AG04449 (cell line): ENCODE measurements at regions not wholly inside any gene's neighbourhood (a gene's known extent, or its start where the extent isn't known, plus 50 kb on each side); places are given as distances from the start of the nearest gene placed in this dataset.

Experiments
- CTCF ChIA-PET: fragments of 350-600 bp; formaldehyde crosslinking; extraction: SDS; loops from one replicate; lab custom pipeline; 2021; ENCODE audit warnings: antibody characterized with exemption; lab: Yijun Ruan, JAX
- POLR2A ChIA-PET: fragments of 400-600, 350-600 bp; formaldehyde crosslinking; extraction: SDS; loops from one replicate; lab custom pipeline; 2020; ENCODE audit warnings: antibody characterized with exemption, inconsistent platforms; lab: Yijun Ruan, JAX
- DNase-seq: peaks from one replicate; pipeline ENCODE4 v3.0.0-alpha.2; 2010; ENCODE audit warnings: low read depth, low spot score
- H3K4me3 ChIP-seq: 2 replicates; pipeline ENCODE4 v1.5.1; 2011; ENCODE audit warnings: low read depth, mild to moderate bottlenecking, control low read depth, low read length
- CTCF ChIP-seq: IDR thresholded peaks from one replicate; pipeline ENCODE4 v1.5.1; 2011; ENCODE audit warnings: mild to moderate bottlenecking, moderate library complexity, low read length, control low read depth, inconsistent platforms; ENCODE audit not compliant: insufficient read depth; ENCODE audit errors: missing control alignments

- no peak for TF ChIP-seq CTCF
Measured at GRCh38 chr17:71558901-71559300, 561.9 kb upstream of the SOX9 start.

GRCh38 chr17:71572343-71572742, 548.5 kb upstream of the SOX9 start:
- DNase-seq: no peak
- POLR2A ChIA-PET: no interaction called here
- no peak overlapping the region for H3K4me3 ChIP-seq
- no peak for TF ChIP-seq CTCF
- CTCF ChIA-PET: no interaction called here

More at GRCh38 chr17:71558901-71559300, 561.9 kb upstream of the SOX9 start:
- DNase-seq: no peak
- ChIA-PET POLR2A (no interaction called here), CTCF (interaction anchor here (1.2 kb wide), 1 partner anchor 17 kb away, joined by 3 read pairs; no protein-coding TSS in a partner anchor)
- no peak overlapping the region for H3K4me3 ChIP-seq

- CTCF ChIA-PET: no interaction called here
Measured at GRCh38 chr17:71578446-71578845, 542.4 kb upstream of the SOX9 start.

GRCh38 chr17:71580220-71580619, 540.6 kb upstream of the SOX9 start:
- TF ChIP-seq CTCF: no peak
- DNase-seq: no peak
- ChIA-PET POLR2A (no interaction called here), CTCF (no interaction called here)
- H3K4me3 ChIP-seq: no peak overlapping the region

More at GRCh38 chr17:71578446-71578845, 542.4 kb upstream of the SOX9 start:
- no peak overlapping the region for H3K4me3 ChIP-seq
- POLR2A ChIA-PET: no interaction called here
- DNase-seq: no peak
- no peak for TF ChIP-seq CTCF

GRCh38 chr17:71585540-71585939, 535.3 kb upstream of the SOX9 start:
- H3K4me3 ChIP-seq: no peak overlapping the region

GRCh38 chr17:71592431-71592830, 528.4 kb upstream of the SOX9 start:
- CTCF ChIA-PET: no interaction called here
- POLR2A ChIA-PET: no interaction called here

More at GRCh38 chr17:71585540-71585939, 535.3 kb upstream of the SOX9 start:
- no peak for DNase-seq
- CTCF ChIA-PET: no interaction called here
- TF ChIP-seq CTCF: no peak
- POLR2A ChIA-PET: no interaction called here

More at GRCh38 chr17:71592431-71592830, 528.4 kb upstream of the SOX9 start:
- DNase-seq: no peak
- TF ChIP-seq CTCF: no peak
- no peak overlapping the region for H3K4me3 ChIP-seq
